Endometrium (tissue), 2 donors: ENCODE measurements at regions not wholly inside any gene's neighbourhood (a gene's known extent, or its start where the extent isn't known, plus 50 kb on each side); places are given as distances from the start of the nearest gene placed in this dataset.

ENCODE experiments used
- FAIRE-seq: peaks from 2 replicates; lab custom pipeline; 2012; peaks lifted over from hg19 to GRCh38; lab: Jason Lieb, UNC
- donor health status: control.
- donor health status: control.

- no peak for FAIRE-seq
Observed at GRCh38 chrX:69083801-69084200, 81.5 kb downstream of the PJA1 start.

DNA sequence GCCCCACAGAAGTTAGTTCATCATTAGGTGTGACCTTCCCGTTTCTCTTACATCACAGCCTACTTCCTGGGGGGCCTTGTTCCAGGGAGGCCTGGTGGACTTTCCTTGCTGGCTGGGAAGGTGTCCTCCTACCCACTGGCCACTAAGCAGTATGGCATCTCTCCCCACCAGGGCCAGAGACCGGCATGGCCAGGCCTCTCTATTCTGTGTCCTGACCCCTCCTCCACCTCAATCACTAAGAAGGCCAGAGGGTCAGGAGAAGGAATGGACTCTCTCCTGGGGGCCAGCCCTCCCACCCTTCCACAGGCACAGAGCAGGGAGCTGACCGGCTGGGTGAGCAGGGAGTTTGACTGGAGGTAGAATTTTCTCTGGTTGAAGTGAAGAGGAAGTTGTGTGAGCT is 81.9 kb downstream of the PJA1 start:
- FAIRE-seq: no peak

- no peak for FAIRE-seq
Observed at GRCh38 chrX:69082753-69083150, 82.5 kb downstream of the PJA1 start.

DNA sequence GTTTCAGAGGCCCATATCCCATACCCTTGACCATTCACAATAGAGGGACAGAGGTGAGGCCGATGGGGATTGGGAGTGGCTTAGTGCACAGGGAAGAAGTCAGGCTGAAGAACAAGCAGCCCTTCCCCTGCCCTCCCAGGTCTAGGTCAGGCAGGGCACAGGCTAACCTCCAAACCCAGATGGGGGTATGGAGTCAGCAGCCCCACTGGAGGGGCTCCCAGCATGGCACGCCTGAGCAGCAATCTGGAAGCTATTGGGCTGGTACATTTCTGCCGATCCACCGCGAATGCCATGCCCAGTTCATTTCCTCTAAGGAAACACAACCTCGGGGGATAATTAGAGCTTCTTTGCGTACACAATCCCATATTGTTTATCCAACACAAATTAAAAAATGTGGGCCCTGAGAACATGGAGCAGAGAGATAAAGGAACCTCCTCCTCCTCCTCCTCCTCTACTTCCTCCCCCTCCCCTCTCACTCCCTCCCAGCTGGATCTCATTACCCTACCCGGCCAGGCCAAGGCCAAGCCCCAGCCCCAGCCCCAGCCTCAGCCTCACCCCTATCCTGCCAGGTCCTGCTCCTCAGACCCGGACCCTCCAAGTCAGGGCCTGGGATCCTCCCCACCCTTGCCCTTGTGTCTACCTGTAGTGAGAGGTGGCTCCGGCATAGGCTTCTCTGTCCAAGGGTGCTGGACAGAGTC is 83.0 kb downstream of the PJA1 start:
- FAIRE-seq: no peak

GRCh38 chrX:69080855-69081465 is 84.3 kb downstream of the PJA1 start:
- no peak for FAIRE-seq

- FAIRE-seq: no peak
Observed at GRCh38 chrX:69079268-69079667, 86.0 kb downstream of the PJA1 start.

- FAIRE-seq: no peak
Observed at GRCh38 chrX:69077895-69078455, 87.3 kb downstream of the PJA1 start.

DNA sequence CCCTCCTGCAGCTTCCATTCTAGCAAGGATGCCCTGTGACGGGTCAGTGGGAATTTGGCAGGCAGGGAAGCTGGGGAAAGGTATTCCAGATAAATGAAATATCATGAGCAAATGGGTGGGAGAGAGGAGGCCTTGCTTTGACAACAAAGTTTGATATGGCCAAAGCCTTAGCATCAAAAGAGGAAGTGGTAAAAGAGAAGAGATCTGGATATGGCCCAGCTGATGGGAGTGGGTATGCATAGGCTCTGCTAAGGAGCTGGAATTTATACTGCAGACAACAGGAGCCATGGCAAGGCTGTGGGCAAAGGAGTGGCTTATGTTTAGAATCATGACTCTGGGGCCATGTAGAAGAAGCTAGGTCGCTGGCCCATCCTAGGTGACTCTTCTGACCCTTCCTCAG is 89.2 kb downstream of the PJA1 start:
- no peak for FAIRE-seq

- FAIRE-seq: no peak
Observed at GRCh38 chrX:69074726-69075125, 90.5 kb downstream of the PJA1 start.

DNA sequence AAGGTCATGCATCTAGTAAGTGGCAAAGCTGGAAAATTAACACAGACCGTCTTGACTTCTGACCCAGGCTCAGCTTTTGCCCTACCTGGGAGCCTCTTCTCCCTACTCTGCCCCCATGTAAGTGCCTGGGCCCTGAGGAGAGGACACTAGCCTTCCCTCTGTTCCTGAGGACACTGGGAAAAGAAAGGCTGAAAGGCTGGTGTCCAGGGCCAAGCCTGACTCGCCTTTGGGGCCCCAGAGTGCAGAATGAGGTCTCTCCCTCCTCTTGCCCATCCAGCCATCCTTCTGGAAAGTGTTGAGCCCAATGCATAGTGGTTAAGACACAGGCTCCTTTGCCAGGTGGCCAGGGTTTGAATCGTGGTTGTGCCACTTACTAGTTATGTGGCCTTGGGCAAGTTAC is 91.5 kb downstream of the PJA1 start:
- FAIRE-seq: no peak

GRCh38 chrX:69073241-69073640 is 92.0 kb downstream of the PJA1 start:
- no peak for FAIRE-seq

DNA sequence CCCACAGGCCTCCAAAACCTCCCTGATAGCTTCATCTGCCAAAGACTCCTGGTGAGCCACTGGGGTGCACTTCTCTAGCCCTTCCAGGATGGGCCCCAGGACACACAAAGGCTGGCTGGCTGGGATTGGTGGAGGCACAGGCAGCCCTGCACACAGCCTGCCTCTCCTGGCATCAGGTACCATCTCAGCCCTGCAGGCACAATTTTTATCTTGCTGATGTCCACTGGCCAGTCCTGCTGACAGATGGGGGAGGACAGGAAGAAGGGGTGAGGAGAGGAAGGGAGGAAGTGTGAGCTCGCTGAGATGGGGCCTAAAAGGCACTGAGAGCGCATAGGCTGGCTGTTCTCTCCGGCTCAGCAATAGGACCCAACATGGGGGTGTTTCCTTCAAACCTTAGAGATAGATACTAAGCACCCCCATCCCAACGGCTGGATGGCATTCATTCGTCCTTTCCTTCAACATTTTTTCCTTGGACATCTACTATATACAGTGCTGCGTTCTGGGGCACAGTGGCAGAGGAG is 92.7 kb downstream of the PJA1 start:
- FAIRE-seq: no peak

GRCh38 chrX:69070949-69071650 is 94.2 kb downstream of the PJA1 start:
- no peak for FAIRE-seq

DNA sequence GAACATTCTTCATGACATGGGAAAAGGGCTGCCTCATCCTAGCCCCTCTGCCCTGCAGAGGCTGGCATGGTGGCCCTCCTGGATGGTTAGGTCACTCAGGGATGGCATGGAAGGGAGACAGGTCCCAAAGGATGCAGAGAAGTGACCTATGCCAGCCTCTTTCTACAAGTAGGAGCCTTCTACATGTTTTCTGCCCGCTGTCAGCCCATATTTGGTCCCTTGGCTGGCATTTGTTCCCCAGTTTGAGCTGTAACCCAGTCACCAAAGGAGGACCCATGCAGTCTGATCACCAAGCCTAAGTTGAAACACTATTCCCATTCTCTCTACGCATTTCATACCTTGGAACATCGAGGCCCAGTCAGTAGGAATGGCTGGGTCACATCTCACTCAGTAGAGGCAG is 95.4 kb downstream of the PJA1 start:
- FAIRE-seq: no peak

GRCh38 chrX:69069086-69069445 is 96.2 kb downstream of the PJA1 start:
- no peak for FAIRE-seq

GRCh38 chrX:69068301-69069085 is 96.8 kb downstream of the PJA1 start:
- no peak for FAIRE-seq

- no peak for FAIRE-seq
Observed at GRCh38 chrX:69067841-69068240, 97.4 kb downstream of the PJA1 start.

DNA sequence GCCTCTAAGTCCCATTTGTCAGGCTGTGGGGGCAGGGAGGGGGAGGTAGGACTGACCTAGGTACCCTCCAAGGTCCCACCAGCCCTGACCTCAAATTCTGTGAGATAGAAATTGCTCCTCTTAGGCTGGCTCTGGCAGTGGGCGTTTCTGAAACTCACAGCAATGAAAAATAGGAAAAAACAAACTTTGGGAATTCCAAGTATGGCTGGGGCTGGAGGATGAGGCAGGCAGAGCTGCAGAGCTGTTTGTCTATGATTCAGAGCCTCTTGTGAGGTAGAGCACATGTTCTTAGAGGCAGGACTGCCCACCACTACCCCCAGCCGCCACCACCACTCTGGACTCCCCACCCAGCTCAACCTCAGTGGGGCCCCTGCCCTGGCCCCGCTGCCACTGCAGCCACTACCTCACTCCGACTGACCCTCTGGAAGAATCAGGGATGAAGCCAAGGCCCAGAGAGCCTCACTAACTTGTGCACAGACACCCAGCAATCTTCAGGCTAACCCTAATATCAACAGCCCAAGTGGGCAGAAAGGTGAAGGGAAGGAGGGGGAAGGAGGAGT is 98.2 kb downstream of the PJA1 start:
- no peak for FAIRE-seq

- FAIRE-seq: no peak
Observed at GRCh38 chrX:69066021-69066757, 99.1 kb downstream of the PJA1 start.

GRCh38 chrX:69065451-69065850 is 99.8 kb downstream of the PJA1 start:
- FAIRE-seq: no peak

GRCh38 chrX:69063486-69063885 is 101.8 kb downstream of the PJA1 start:
- FAIRE-seq: no peak
